LHCN-M2 (cell line): ENCODE measurements at regions not wholly inside any gene's neighbourhood (a gene's known extent, or its start where the extent isn't known, plus 50 kb on each side); places are given as distances from the start of the nearest gene placed in this dataset.
A peak's percentile ranks its signal among the peaks of the same experiment; 100 is the strongest.
"Not testable (repeated sequence)": the region's sequence is repeated elsewhere in the genome, so short reads cannot be mapped to it uniquely, and the experiment has no call there.

Experiments used
- DNase-seq: peaks from one replicate; pipeline ENCODE4 v3.0.0-alpha.2; 2012; ENCODE audit warnings: low read depth

GRCh38 chr3:194249323-194250097 is 101.6 kb downstream of the CPN2 start:
- no peak for DNase-seq

- peak; percentile 37 for DNase-seq
Measured at GRCh38 chr3:194250098-194251002, 100.8 kb downstream of the CPN2 start.

- no peak for DNase-seq
Measured at GRCh38 chr3:194251007-194251406, 100.1 kb downstream of the CPN2 start.

- DNase-seq, result no peak
Measured at GRCh38 chr3:194251461-194251860, 99.7 kb downstream of the CPN2 start.

GRCh38 chr3:194251891-194252560 is 99.1 kb downstream of the CPN2 start:
- DNase-seq, result no peak

GRCh38 chr3:194253270-194253669 is 97.9 kb downstream of the CPN2 start:
- DNase-seq, result no peak

GRCh38 chr3:194254040-194254439 is 97.1 kb downstream of the CPN2 start:
- no peak for DNase-seq

- no peak for DNase-seq
Measured at GRCh38 chr3:194255252-194256039, 95.7 kb downstream of the CPN2 start.

- no peak for DNase-seq
Measured at GRCh38 chr3:194256040-194256945, 94.8 kb downstream of the CPN2 start.

GRCh38 chr3:194257151-194257621 is 93.9 kb downstream of the CPN2 start:
- DNase-seq, result peak; percentile 46

GRCh38 chr3:194257916-194258668 is 93.0 kb downstream of the CPN2 start:
- DNase-seq, result no peak

- no peak for DNase-seq
Measured at GRCh38 chr3:194259982-194260766, 91.0 kb downstream of the CPN2 start.

- no peak for DNase-seq
Measured at GRCh38 chr3:194261581-194262063, 89.5 kb downstream of the CPN2 start.

GRCh38 chr3:194262176-194262924 is 88.8 kb downstream of the CPN2 start:
- DNase-seq, result no peak

- DNase-seq, result no peak
Measured at GRCh38 chr3:194262925-194263305, 88.2 kb downstream of the CPN2 start.

GRCh38 chr3:194264631-194265504 is 86.3 kb downstream of the CPN2 start:
- DNase-seq, result not testable (repeated sequence)

- peak; percentile 92 for DNase-seq
Measured at GRCh38 chr3:194265505-194265892, 85.6 kb downstream of the CPN2 start.
